GM18511 (cell line): ENCODE measurements at regions not wholly inside any gene's neighbourhood (a gene's known extent, or its start where the extent isn't known, plus 50 kb on each side); places are given as distances from the start of the nearest gene placed in this dataset.

ENCODE experiments used
- ATAC-seq: cut with Tn5 transposase; IDR thresholded peaks from one replicate; pipeline ENCODE4 v1.9.1; 2021; ENCODE audit warnings: mild to moderate bottlenecking, moderate library complexity; ENCODE audit not compliant: unreplicated experiment

GRCh38 chr6:18335948-18336347 lies 51.2 kb upstream of the RNF144B start:
- no peak for ATAC-seq

GRCh38 chr6:18334251-18334650 lies 52.9 kb upstream of the RNF144B start:
- no peak for ATAC-seq

GRCh38 chr6:18330548-18331081 lies 56.5 kb upstream of the RNF144B start:
- peak; percentile 48 for ATAC-seq

GRCh38 chr6:18329776-18330175 lies 57.4 kb upstream of the RNF144B start:
- ATAC-seq: no peak

- ATAC-seq: no peak
Measured at GRCh38 chr6:18328540-18328939, 58.6 kb upstream of the RNF144B start.

- ATAC-seq: no peak
Measured at GRCh38 chr6:18328070-18328469, 59.1 kb upstream of the RNF144B start.

- ATAC-seq: no peak
Measured at GRCh38 chr6:18327626-18328025, 59.5 kb upstream of the RNF144B start.

- no peak for ATAC-seq
Measured at GRCh38 chr6:18326980-18327379, 60.2 kb upstream of the RNF144B start.

- ATAC-seq: no peak
Measured at GRCh38 chr6:18326001-18326400, 61.1 kb upstream of the RNF144B start.

- ATAC-seq: no peak
Measured at GRCh38 chr6:18324706-18325042, 60.3 kb upstream of the DEK start.

GRCh38 chr6:18323935-18324705 lies 59.8 kb upstream of the DEK start:
- peak; percentile 67 for ATAC-seq

- no peak for ATAC-seq
Measured at GRCh38 chr6:18317850-18318249, 53.5 kb upstream of the DEK start.

GRCh38 chr6:18314317-18314997 lies 50.1 kb upstream of the DEK start:
- no peak for ATAC-seq
